GM10266 (cell line): ENCODE measurements at regions not wholly inside any gene's neighbourhood (a gene's known extent, or its start where the extent isn't known, plus 50 kb on each side); places are given as distances from the start of the nearest gene placed in this dataset.

Source experiments
- DNase-seq: peaks from one replicate; pipeline ENCODE4 v3.0.0; 2012; ENCODE audit errors: extremely low spot score
- CTCF ChIP-seq: IDR thresholded peaks from 2 replicates; pipeline ENCODE4 v1.5.1; 2012; ENCODE audit warnings: mild to moderate bottlenecking, low read depth; ENCODE audit not compliant: control insufficient read depth, insufficient read depth; ENCODE audit errors: missing control alignments

GRCh38 chr9:117775591-117775990 is 71.4 kb downstream of the TLR4 start:
- no peak for DNase-seq
- TF ChIP-seq CTCF: no peak

GRCh38 chr9:117777823-117778222 is 73.6 kb downstream of the TLR4 start:
- DNase-seq: no peak
- TF ChIP-seq CTCF: no peak

GRCh38 chr9:117779760-117780159 is 75.6 kb downstream of the TLR4 start:
- TF ChIP-seq CTCF: no peak
- no peak for DNase-seq

DNA sequence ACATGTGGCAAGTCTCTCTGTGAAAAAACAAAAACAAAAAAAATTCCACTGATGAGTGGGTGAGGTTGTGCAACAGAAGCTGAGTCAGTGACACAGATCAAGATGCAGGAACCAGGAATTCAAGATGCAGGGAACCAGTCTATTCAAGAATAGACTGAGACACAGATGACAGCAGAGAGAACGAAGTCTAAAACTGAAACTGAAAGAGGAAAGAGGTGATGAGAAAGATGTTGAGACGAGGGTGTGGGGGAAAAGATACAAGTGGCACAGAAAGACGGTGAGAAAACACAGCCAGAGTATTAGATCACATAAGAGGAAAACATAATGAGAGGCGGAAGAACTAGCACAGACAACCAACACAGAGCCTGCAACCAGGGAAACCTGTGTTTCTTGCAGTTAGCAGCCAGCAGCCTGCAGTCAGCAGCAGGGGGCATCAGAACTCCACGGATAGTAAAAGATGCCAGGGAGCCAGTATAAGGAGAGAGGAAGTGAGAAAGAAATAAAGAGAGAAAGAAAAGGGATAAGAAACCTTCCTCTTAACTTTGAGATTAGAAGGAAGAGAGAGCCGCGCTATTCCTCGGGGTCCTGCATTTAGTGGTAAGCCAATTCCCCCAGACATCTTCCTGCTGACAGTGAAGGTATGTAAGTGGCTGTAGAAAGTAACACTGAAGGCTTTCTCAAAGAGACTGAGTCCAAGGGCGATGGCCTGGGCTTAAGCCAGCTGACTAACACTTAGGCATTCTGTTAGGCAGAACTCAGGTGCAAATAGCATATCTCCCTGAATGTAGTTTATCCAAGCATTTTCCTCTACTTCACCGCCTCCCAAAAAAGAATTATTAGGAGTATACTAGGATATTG is 79.0 kb downstream of the TLR4 start:
- peak; percentile 72 for TF ChIP-seq CTCF
- peak; percentile 12 for DNase-seq

DNA sequence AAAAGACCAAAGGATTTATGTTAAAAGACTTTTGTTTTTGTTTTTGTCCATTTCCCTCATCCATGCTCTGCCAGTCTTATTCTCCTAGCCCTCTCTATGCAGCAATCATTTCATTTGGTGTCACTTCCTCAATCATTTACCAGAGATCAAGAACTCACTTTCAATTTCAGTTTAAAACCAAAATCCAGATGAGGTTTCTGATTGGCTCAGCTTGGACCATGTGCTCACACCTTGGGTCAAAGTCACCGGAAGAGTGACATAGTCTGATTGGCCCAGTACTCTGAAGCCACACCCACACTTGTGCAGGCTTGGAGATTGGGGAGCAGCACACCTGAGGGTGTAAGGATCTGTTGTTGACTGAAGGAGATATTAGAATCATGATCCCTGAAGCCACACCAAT is 79.6 kb downstream of the TLR4 start:
- peak; percentile 9 for DNase-seq
- TF ChIP-seq CTCF: no peak

GRCh38 chr9:117784996-117785395 is 80.8 kb downstream of the TLR4 start:
- TF ChIP-seq CTCF: no peak
- DNase-seq: no peak

GRCh38 chr9:117787746-117788145 is 83.5 kb downstream of the TLR4 start:
- no peak for DNase-seq

More at GRCh38 chr9:117787746-117788145, 83.5 kb downstream of the TLR4 start:
- no peak for TF ChIP-seq CTCF
